Ishikawa (cell line): ENCODE measurements at regions not wholly inside any gene's neighbourhood (a gene's known extent, or its start where the extent isn't known, plus 50 kb on each side); places are given as distances from the start of the nearest gene placed in this dataset.

ENCODE experiments used
- CEBPB ChIP-seq: IDR thresholded peaks from 2 replicates; pipeline ENCODE4 v1.6.1; 2012
- YY1 ChIP-seq: IDR thresholded peaks from 2 replicates; pipeline ENCODE4 v1.6.1; 2012; ENCODE audit warnings: low read depth
- TF ChIP-seq, protein P1 (sequence below): IDR thresholded peaks from 2 replicates; pipeline ENCODE4 v1.6.1; 2012; ENCODE audit warnings: low read depth, mild to moderate bottlenecking
- TF ChIP-seq, protein P2 (sequence below): IDR thresholded peaks from 2 replicates; pipeline ENCODE4 v1.6.1; 2012

DNA sequence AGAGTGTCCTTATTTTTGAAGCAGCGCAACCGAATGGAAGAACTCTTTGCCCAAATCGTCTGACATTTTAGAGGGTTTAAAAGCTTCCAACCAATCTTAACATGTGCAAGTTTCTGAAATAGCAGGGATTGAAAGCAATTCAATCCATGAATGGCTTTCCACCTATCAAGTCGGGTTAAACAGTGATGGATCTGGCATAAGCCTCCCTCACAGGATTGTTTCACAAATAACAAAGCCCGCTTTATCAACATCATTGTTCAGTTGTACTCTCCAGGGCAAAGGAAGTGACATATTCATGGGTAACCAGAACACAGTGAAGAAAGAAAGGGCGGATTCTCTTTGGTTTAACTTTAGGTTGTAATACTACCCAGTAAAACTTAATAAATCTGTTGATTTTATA, 497.3 kb downstream of the MTRR start:
- no peak for TF ChIP-seq YY1
- TF ChIP-seq, protein P1, sequence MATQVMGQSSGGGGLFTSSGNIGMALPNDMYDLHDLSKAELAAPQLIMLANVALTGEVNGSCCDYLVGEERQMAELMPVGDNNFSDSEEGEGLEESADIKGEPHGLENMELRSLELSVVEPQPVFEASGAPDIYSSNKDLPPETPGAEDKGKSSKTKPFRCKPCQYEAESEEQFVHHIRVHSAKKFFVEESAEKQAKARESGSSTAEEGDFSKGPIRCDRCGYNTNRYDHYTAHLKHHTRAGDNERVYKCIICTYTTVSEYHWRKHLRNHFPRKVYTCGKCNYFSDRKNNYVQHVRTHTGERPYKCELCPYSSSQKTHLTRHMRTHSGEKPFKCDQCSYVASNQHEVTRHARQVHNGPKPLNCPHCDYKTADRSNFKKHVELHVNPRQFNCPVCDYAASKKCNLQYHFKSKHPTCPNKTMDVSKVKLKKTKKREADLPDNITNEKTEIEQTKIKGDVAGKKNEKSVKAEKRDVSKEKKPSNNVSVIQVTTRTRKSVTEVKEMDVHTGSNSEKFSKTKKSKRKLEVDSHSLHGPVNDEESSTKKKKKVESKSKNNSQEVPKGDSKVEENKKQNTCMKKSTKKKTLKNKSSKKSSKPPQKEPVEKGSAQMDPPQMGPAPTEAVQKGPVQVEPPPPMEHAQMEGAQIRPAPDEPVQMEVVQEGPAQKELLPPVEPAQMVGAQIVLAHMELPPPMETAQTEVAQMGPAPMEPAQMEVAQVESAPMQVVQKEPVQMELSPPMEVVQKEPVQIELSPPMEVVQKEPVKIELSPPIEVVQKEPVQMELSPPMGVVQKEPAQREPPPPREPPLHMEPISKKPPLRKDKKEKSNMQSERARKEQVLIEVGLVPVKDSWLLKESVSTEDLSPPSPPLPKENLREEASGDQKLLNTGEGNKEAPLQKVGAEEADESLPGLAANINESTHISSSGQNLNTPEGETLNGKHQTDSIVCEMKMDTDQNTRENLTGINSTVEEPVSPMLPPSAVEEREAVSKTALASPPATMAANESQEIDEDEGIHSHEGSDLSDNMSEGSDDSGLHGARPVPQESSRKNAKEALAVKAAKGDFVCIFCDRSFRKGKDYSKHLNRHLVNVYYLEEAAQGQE: no peak
- TF ChIP-seq CEBPB: no peak
- TF ChIP-seq, protein P2, sequence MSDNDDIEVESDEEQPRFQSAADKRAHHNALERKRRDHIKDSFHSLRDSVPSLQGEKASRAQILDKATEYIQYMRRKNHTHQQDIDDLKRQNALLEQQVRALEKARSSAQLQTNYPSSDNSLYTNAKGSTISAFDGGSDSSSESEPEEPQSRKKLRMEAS: no peak
